Kidney tubule cell (primary cell): ENCODE measurements at regions not wholly inside any gene's neighbourhood (a gene's known extent, or its start where the extent isn't known, plus 50 kb on each side); places are given as distances from the start of the nearest gene placed in this dataset.

Experiments
- DNase-seq: peaks from one replicate; pipeline ENCODE4 v3.0.0-alpha.2; 2018; ENCODE audit warnings: low spot score

DNA sequence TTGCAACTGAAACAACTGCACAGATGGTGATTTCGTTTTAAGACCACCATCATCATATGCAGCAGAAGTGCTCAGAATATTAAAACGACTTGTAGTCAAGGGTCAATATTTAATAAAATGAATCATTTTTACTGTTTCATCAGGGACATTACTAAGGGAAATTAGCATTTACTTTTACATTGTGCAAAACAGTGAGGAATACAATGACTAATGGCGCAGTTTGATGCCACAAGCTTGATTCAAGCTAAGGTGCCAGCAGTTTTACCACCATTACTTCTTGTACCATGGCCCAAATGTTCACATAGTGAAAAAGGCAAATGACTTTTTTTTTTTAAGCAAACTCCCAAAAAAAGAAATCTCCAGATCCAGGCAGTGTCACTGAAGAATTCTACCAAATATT, 277.4 kb upstream of the CHRNA7 start:
- DNase-seq, result no peak

DNA sequence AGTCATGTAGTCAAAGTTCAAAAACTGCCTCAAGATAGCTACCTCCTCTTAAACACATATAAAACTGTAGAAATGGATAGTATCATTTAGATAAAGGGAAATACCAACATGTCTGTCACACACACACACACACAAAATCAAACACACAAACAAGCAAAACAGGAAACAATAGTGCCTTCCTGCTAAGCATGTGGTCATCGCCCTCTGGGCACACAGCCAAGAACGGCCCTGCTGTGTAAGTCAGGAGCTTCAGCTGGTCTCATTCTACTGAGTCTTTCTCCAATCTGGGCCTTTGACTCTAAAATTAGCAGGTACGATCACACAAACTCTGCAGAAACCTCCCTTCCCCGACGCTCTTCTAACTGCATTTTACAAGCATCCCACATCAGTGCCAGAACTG, 272.2 kb upstream of the CHRNA7 start:
- peak; percentile 64 for DNase-seq

- no peak for DNase-seq
These were observed 262.3 kb upstream of the CHRNA7 start for GRCh38 chr15:31768055-31768454.

DNA sequence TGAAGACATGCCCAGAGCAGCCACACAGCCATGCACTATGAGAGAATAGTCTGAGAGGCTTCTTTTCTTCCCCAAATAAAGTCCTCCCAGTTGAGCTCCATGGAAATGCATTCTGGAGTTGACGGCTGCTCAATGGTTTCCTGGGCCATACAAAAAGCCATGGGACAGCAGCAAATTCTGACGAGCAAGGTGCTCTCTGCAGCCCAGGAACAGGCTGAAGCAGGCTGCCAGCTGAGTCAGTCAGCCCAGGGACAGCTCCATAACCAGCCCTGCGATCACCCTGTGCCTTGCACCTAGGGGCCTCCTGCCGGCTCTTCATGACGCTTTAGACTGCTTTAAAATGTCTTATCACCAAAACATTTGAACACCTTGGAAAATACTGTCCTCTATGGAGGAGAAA, 256.3 kb upstream of the CHRNA7 start:
- DNase-seq, result no peak

DNA sequence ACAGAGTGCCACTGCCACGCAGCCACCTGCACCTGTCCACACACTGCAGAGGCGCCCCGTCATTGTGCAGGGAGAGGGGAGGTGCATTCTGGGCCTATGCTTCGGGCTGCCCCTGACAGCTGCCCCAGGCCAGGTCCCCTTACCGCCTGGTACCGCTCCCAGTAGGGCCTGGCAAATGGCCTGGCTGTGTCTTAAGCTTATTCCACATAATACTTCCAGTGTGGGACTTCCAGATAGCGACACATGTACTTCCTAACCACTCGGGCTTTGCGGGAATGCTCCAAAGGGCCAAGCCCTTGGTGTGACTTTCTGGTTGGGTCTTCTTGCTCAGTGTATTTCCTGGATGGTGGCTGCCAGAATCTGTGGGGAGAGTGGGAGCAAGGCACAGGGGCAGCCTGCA, 254.3 kb upstream of the CHRNA7 start:
- DNase-seq, result no peak

GRCh38 chr15:31781261-31781660, 249.1 kb upstream of the CHRNA7 start:
- no peak for DNase-seq

DNA sequence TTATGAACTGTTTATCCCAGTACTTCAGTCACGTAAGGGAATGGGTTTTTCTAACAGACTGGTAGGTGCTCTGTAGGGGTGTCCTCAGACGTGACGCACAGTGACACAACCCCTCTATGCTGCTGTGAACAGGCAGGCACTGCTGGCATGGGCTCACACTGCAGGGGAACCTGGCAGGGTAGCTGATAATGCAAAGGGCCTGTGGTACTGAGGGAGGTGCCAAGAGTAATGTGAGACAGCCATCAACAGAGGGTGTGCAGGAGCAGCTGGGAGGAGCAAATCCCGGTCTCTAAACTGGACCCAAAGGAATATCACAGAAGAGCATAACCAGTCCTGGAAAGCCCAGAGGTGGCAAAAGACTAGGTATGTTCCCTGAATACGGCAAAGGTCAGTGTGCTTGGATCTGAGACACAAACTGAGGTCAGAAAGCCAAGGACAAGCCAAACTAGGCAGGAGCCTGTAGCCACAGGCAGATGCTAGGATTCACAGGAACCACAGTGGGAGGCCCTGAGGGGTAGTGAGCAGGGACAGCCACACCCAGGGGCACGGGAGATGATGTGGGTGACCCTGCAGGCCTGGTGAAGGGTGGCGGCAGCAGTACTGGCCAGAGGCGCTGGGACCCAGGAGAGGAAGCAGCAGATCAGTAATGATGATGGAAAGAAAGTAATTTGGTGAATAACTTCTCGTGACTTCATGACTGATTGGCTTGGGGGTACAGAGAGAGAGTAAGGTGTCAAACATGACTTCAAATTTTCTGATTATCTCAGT, 248.1 kb upstream of the CHRNA7 start:
- no peak for DNase-seq

DNA sequence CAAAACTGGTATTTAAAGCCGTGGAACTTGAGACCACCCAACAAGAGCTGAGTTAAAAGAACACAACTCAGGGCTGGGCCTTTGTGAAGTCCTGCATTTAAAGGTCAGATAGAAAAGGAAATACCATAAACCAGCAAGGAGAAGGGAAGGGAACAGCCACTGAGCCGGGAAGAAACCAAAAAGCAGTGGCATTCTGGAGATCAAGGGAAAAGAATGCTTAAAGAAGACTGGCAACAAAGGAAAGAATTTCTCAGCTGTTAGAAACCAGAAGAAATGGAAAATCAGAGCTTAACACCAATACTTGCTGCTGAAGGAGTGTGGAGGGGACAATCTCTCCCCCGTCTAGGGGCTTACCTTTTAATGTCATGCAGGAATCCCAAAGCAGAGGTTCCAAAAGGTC, 247.4 kb upstream of the CHRNA7 start:
- DNase-seq, result no peak

DNA sequence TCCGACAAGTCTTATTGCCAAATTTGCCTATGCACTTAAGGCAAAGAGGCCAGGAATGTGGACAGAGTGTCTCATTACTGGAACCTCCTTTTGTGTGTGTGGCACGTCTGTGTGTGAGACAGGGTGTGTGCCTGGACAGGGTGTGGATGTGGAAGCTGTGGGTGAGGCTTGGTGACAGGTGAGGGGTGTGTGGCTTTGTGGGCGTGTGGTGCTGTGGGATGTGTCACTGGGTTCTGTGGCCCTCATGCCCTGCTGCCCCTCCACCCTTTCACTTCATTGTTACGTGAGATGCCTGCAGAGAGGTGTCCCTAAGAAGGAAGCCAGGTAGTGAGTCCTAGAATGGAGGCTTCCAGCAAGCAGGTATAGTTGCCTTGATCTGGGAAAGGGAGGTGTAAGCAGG, 244.0 kb upstream of the CHRNA7 start:
- DNase-seq, result no peak

GRCh38 chr15:31788104-31788503, 242.2 kb upstream of the CHRNA7 start:
- DNase-seq, result no peak

GRCh38 chr15:31792611-31793199, 237.6 kb upstream of the CHRNA7 start:
- DNase-seq, result no peak

DNA sequence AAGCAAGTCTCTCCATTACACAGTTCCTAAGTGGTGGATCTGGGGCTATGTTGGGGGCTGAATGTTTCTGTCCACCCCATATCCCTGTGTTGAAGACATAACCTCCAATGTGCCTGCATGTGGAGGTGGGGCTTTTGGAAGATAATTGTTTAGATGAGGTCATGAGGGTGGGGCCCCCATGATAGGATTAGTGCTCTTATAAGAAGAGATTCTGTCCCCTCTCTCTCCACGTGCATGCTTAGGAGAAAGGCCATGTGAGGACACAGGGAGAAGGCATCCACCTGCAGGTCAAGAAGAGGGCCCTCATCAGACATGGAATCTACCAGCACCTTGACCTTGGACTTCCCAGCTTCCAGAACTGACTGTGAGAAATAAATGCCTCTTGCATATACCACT, 231.0 kb upstream of the CHRNA7 start:
- no peak for DNase-seq

DNA sequence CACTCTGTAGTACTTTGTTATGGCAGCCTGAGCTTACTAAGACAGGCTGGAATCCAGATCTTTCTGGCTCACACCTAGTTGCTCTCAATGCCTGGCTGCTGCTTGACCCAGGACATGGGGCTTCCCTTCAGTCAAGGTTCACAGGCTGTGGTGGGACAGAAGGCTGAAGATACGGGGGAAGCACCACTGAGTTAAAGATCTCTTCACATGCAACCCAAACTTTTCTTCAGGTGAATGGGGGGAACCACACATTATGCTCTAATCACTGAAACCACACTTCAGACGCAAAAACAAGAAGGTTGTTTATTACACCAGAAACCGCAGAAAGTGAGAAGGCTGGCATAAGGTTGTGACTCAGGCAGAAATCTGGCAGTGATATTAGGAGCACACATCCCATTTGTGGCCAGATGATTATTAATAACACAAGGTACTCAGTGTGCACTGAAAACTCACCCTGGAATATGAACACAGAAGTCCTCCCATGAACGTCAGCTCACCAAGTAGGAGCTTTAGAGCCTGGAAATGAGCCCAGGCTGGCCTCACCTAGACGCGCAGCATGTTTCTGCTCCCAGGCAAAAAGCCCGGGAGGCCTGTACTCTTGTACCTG, 230.5 kb upstream of the CHRNA7 start:
- peak; percentile 11 for DNase-seq

DNA sequence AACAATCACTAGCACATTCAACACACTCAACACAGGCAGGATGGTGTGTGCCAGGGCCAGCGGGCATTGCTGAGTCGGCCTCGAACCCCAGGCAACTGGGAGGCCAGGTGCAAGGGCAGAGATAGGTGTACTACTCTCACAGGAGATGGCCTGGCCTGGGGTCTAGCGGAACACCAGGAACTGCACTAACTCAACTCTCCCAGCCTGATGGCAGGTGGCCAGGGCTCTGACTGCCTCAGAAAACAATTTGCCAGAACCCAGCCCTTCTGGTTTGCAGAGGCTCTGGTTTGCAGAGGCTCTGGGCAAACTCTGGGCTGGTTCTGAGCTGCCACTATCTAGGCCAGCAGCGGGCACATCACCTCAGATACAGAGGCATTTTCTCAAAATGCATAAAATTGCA, 229.2 kb upstream of the CHRNA7 start:
- peak; percentile 21 for DNase-seq

DNA sequence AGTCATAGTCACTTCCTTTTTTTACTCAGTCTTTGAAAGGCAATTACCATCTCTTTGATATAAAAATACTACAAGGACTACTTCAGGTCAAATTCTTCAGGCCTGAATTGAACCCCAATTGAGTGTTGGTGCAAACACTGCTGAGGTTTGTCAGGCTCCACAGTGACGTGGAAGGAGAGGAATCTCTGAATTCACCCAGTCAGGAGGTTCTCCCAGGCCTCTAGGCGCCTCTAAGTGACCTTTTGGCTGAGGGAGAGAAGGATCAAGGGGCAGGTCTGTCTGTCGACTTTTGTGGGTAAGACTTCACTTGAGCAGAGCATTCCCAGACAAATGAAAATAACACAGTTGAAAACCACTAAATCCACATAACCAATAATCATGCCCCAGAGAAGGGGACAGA, 227.6 kb upstream of the CHRNA7 start:
- peak; percentile 13 for DNase-seq

DNA sequence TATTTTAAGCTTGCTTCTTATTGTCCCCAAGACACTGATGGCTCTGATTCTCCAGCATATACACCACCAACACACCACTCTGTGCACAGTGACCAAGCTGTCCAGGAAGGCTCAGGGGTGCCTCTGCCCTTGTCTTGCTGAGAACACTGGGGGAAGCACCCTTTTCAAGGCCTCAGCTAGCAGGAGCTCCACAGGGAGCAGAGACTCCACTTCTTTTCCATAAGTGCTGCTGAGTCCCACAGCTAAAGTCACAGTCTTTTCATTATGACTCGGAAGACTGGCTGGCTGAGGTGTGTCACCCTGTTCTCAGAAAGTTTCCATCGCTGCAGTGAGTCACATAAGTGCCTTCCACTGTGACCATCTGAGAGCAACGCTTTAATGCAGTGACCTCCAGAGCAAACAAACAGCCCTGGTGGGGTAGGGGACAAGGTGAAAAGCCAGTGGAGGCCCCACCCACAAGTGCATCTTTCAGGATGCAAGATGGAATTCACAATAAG, 226.9 kb upstream of the CHRNA7 start:
- DNase-seq, result peak; percentile 72

- DNase-seq, result no peak
These were observed 225.1 kb upstream of the CHRNA7 start for GRCh38 chr15:31805090-31805662.

GRCh38 chr15:31806106-31806505, 224.2 kb upstream of the CHRNA7 start:
- DNase-seq, result no peak

DNA sequence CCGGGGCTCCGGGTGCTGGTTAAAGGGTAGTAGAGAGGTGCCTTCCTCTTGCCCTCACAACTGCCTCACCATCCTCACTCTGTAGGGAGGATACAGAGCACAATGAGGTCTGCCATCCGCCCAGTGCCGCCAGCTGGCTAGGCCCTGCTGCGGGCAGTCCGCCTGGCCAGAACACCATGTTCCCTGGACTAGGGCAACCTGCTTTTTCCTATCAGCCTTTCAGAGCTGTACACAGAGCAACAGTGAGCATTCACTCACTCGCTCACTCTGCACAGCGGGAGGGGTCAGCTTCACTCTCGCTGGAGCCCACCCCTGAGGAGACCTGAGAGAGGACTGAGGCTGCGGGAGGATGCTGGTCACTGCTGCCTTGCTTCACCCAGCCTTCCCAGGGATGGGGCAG, 218.7 kb upstream of the CHRNA7 start:
- no peak for DNase-seq

GRCh38 chr15:31814082-31814481, 216.2 kb upstream of the CHRNA7 start:
- DNase-seq, result no peak

GRCh38 chr15:31815411-31816155, 214.7 kb upstream of the CHRNA7 start:
- DNase-seq, result no peak

DNA sequence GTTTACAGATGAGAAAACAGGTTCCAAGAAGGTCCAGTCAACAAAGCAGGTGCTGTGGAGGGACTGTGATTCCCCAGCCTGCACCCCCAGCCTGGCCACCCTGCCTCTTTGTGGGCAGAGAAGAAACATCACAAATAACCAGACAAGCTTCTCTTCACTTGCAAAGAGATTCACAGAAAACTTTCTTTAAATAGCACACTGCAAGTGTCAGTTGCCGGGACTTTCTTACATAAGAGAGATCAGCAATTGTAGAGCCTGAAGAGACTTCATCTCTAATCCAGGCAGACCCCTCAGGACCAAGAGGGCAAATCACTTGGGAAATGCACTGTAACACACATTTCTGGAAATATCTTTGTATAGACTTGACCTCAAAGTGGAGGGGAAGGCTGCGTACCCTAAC, 207.9 kb upstream of the CHRNA7 start:
- no peak for DNase-seq
